GM12878 (cell line): ENCODE measurements at regions not wholly inside any gene's neighbourhood (a gene's known extent, or its start where the extent isn't known, plus 50 kb on each side); places are given as distances from the start of the nearest gene placed in this dataset.

Experiments used
- ATAC-seq: fragments of 200-7000 bp; cut with Tn5 transposase; 3 replicates; pipeline ENCODE4 v1.9.1; 2020; ENCODE audit warnings: mild to moderate bottlenecking, moderate library complexity
- BruUV-seq: library from RNA; stranded (reverse); fragments of 400-500 nt; replicated peaks from 2 replicates; lab custom pipeline; 2021; lab: Mats Ljungman, UMichigan
- CTCF ChIA-PET: fragments of 300-600 bp; sonication (Branson Sonifier 250); formaldehyde crosslinking; extraction: SDS; loops from one replicate; lab custom pipeline; 2021; ENCODE audit warnings: inconsistent platforms; lab: Yijun Ruan, JAX
- POLR2A ChIA-PET: fragments of 350-600 bp; formaldehyde crosslinking; extraction: SDS; loops from one replicate; lab custom pipeline; 2021; ENCODE audit warnings: inconsistent platforms; lab: Charles Lee
- RAD21 ChIA-PET: fragments of 300-600 bp; sonication (Branson Sonifier 250); formaldehyde crosslinking; loops from one replicate; lab custom pipeline; 2023; ENCODE audit warnings: antibody characterized with exemption; ENCODE audit not compliant: unreplicated experiment; lab: Charles Lee
- SMC1A ChIA-PET: fragments of 300-600 bp; sonication (Branson Sonifier 250); formaldehyde crosslinking; loops from one replicate; lab custom pipeline; 2023; ENCODE audit not compliant: unreplicated experiment, uncharacterized antibody; lab: Charles Lee
- DNase-seq: peaks from one replicate; pipeline ENCODE4 v3.0.0-alpha.2; 2011; ENCODE audit warnings: low read depth, low spot score
- FAIRE-seq: peaks from 3 replicates; lab custom pipeline; 2011; peaks lifted over from hg19 to GRCh38; lab: Jason Lieb, UNC
- H2AFZ ChIP-seq: 2 replicates; pipeline ENCODE4 v1.6.0; 2011; ENCODE audit warnings: low read depth, low read length, control low read depth; ENCODE audit not compliant: control insufficient read depth
- H3K27ac ChIP-seq: 2 replicates; pipeline ENCODE4 v1.5.1; 2011; ENCODE audit warnings: control low read depth; ENCODE audit not compliant: control insufficient read depth, insufficient read depth
- H3K27me3 ChIP-seq, 2 experiments: replicated peaks in 1 of 2; 2 replicates each; pipeline versions ENCODE4 v1.6.0 to v1.6.1; 2011; ENCODE audit warnings: low read length in 1 of 2; ENCODE audit not compliant: control insufficient read depth in 2 of 2, insufficient read depth in 2 of 2
- H3K36me3 ChIP-seq, 2 experiments: 2 replicates each; pipeline ENCODE4 v1.5.1; 2011; ENCODE audit warnings: low read length in 1 of 2; ENCODE audit not compliant: control insufficient read depth in 2 of 2, insufficient read depth in 2 of 2
- H3K4me1 ChIP-seq: 2 replicates; pipeline ENCODE4 v1.6.1; 2011; ENCODE audit warnings: mild to moderate bottlenecking, low read length, moderate library complexity, mixed read lengths; ENCODE audit not compliant: control insufficient read depth, insufficient read depth
- H3K4me2 ChIP-seq: 2 replicates; pipeline ENCODE4 v1.6.0; 2011; ENCODE audit warnings: control low read depth; ENCODE audit not compliant: control insufficient read depth, insufficient read depth
- H3K4me3 ChIP-seq: fragments of 200-600 bp; sonication (generic); 2 replicates; pipeline ENCODE4 v1.5.1; 2016
- H3K79me2 ChIP-seq: 2 replicates; pipeline ENCODE4 v1.6.0; 2011; ENCODE audit warnings: low read length; ENCODE audit not compliant: control insufficient read depth, insufficient read depth
- H3K9ac ChIP-seq: 2 replicates; pipeline ENCODE4 v1.8.0; 2011; ENCODE audit warnings: low read length, control low read depth, mixed read lengths; ENCODE audit not compliant: control insufficient read depth, insufficient read depth
- H3K9me3 ChIP-seq: replicated peaks from 3 replicates; pipeline ENCODE4 v1.5.1; 2011; ENCODE audit warnings: mild to moderate bottlenecking, low read length; ENCODE audit not compliant: control insufficient read depth, insufficient read depth
- H4K20me1 ChIP-seq: 2 replicates; pipeline ENCODE4 v1.6.0; 2011; ENCODE audit not compliant: control insufficient read depth, insufficient read depth
- ATF7 ChIP-seq: fragments of 450-650 bp; IDR thresholded peaks from 2 replicates; pipeline ENCODE4 v1.6.1; 2016; ENCODE audit warnings: low read depth, mild to moderate bottlenecking
- CHD2 ChIP-seq: IDR thresholded peaks from 2 replicates; pipeline ENCODE4 v1.6.1; 2011; ENCODE audit warnings: low read depth, low read length, improper control_type of control experiment, borderline replicate concordance
- E4F1 ChIP-seq: fragments of 450-650 bp; IDR thresholded peaks from 2 replicates; pipeline ENCODE4 v1.6.1; 2018; ENCODE audit warnings: borderline replicate concordance, mild to moderate bottlenecking; ENCODE audit not compliant: partially characterized antibody
- EED ChIP-seq: sonication (generic); IDR thresholded peaks from 2 replicates; pipeline ENCODE4 v1.6.1; 2016; ENCODE audit warnings: antibody characterized with exemption, low read depth
- ETV6 ChIP-seq, 2 experiments: fragments of 450-650 bp in 1 of 2; IDR thresholded peaks in 1 of 2; conservative IDR thresholded peaks in 1 of 2; 2 replicates each; pipeline ENCODE4 v1.6.1; 2014; ENCODE audit warnings: antibody characterized with exemption in 1 of 2, borderline replicate concordance in 1 of 2, low read depth in 1 of 2, mild to moderate bottlenecking in 1 of 2, moderate library complexity in 1 of 2
- FOXM1 ChIP-seq: IDR thresholded peaks from 2 replicates; pipeline ENCODE4 v1.6.1; 2012; ENCODE audit warnings: low read depth, mild to moderate bottlenecking, inconsistent platforms, low read length, moderate library complexity
- GABPA ChIP-seq: IDR thresholded peaks from 2 replicates; pipeline ENCODE4 v1.6.1; 2014; ENCODE audit warnings: antibody characterized with exemption, low read depth, mild to moderate bottlenecking, inconsistent platforms
- NFYB ChIP-seq: IDR thresholded peaks from 2 replicates; pipeline ENCODE4 v1.6.1; 2011; ENCODE audit warnings: low read depth, mild to moderate bottlenecking, low read length, improper control_type of control experiment, moderate library complexity; ENCODE audit not compliant: insufficient read depth
- RB1 ChIP-seq: fragments of 450-650 bp; formaldehyde crosslinking; IDR thresholded peaks from 2 replicates; pipeline ENCODE4 v1.6.1; 2017; ENCODE audit warnings: mild to moderate bottlenecking, borderline replicate concordance
- SUZ12 ChIP-seq: fragments of 200-600 bp; sonication (generic); IDR thresholded peaks from one replicate; pipeline ENCODE4 v1.6.1; 2018; ENCODE audit warnings: antibody characterized with exemption, mild to moderate bottlenecking; ENCODE audit not compliant: unreplicated experiment
- TBL1XR1 ChIP-seq: IDR thresholded peaks from 2 replicates; pipeline ENCODE4 v1.6.1; 2012; ENCODE audit warnings: low read depth, low read length, improper control_type of control experiment
- ZBTB4 ChIP-seq: fragments of 450-650 bp; formaldehyde crosslinking; IDR thresholded peaks from 2 replicates; pipeline ENCODE4 v1.4.0; 2022; ENCODE audit warnings: mild to moderate bottlenecking, moderate library complexity
- WGBS: methylation state at CpG from one replicate; pipeline ENCODE4 v1.1.6; 2016; ENCODE audit warnings: low lambda C conversion rate; ENCODE audit not compliant: insufficient replicate concordance, insufficient coverage; ENCODE audit errors: missing lambda C conversion rate; 5-methylcytosine and 5-hydroxymethylcytosine counted together
- in situ Hi-C: fragments of 300-500 bp; cut with MboI; formaldehyde crosslinking; loops from 9 replicates; pipeline ENCODE4 v1.14.3; 2018; ENCODE audit warnings: mixed read lengths
- intact Hi-C: fragments of 100-400 bp; cut with micrococcal nuclease; formaldehyde crosslinking; loops from one replicate; pipeline ENCODE4 v1.14.2; 2022; ENCODE audit not compliant: unreplicated experiment
- TF ChIP-seq, protein P1 (sequence below): IDR thresholded peaks from 2 replicates; pipeline ENCODE4 v1.6.1; 2011; ENCODE audit warnings: mild to moderate bottlenecking, low read depth, low read length, moderate library complexity; ENCODE audit not compliant: insufficient replicate concordance

DNA sequence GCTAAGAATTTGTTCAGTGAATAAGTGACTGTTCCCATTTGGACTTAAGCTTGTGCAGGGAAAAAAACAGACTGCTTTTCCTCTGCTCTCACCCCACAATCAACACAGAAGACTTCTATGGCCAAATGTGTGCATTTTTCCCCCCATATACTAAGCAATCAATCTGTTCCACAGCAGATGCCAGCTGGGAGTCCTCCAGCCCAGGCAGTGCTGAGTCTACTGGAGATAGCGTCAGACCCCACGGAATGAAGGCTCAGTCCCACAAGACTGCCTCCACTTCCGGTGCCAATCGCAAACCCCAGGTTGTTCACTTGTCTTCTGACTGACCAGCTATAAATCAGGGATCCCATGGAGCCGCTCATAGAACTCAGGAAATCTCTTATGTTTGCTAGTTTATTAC, 69.5 kb upstream of the ANKRD10 start:
- 45% methylated on average over 5 of the region's 5 CpGs for WGBS
- DNase-seq (no peak), ATAC-seq (no peak), FAIRE-seq (no peak)
- H3K4me1 ChIP-seq, result no peaks in the 10 kb centered on the region
- RAD21 ChIA-PET, result no interaction called here
- CTCF ChIA-PET, result interaction anchor here (0.6 kb wide), 1 partner anchor 88 kb away, joined by 3 read pairs; no protein-coding TSS in a partner anchor
- no peak overlapping the region for H2AFZ ChIP-seq
- H3K9me3 ChIP-seq, result peaks cover under 1% of the 10 kb centered on the region; the same call in 2 of the 3 replicates
- SMC1A ChIA-PET, result no interaction called here
- BruUV-seq, result no TSS peak
- POLR2A ChIA-PET, result no interaction called here
- H3K79me2 ChIP-seq, result no peaks in the 10 kb centered on the region
- H3K27me3 ChIP-seq, result no peaks in the 10 kb centered on the region
- in situ Hi-C loops (no loop called here), intact Hi-C loops (no loop called here)
- H3K4me2 ChIP-seq, result no peak overlapping the region
- no peak overlapping the region for H3K27ac ChIP-seq
- no peak overlapping the region for H3K9ac ChIP-seq
- TF ChIP-seq E4F1 (no peak), EED (no peak), SUZ12 (no peak), TBL1XR1 (no peak), ETV6 (conservative IDR thresholded peaks at IDR 0.05 in 1 of 2, IDR thresholded peaks at IDR 0.05 in 1 of 2; ENCODE audit: borderline replicate concordance in 1 of 2, low read depth in 1 of 2) (no peak), RB1 (no peak), CHD2 (no peak), GABPA (no peak), NFYB (no peak), FOXM1 (no peak), ATF7 (no peak), ZBTB4 (CRISPR knock-in tag) (no peak)
- TF ChIP-seq, protein P1, sequence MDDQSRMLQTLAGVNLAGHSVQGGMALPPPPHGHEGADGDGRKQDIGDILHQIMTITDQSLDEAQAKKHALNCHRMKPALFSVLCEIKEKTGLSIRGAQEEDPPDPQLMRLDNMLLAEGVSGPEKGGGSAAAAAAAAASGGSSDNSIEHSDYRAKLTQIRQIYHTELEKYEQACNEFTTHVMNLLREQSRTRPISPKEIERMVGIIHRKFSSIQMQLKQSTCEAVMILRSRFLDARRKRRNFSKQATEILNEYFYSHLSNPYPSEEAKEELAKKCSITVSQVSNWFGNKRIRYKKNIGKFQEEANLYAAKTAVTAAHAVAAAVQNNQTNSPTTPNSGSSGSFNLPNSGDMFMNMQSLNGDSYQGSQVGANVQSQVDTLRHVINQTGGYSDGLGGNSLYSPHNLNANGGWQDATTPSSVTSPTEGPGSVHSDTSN, result no peak
- H3K4me3 ChIP-seq, result no peak overlapping the region
- no peaks in the 10 kb centered on the region for H4K20me1 ChIP-seq
- H3K36me3 ChIP-seq, result no peaks in the 10 kb centered on the region
